ENCODE measurements at regions not wholly inside any gene's neighbourhood (a gene's known extent, or its start where the extent isn't known, plus 50 kb on each side); places are given as distances from the start of the nearest gene placed in this dataset.

DNA sequence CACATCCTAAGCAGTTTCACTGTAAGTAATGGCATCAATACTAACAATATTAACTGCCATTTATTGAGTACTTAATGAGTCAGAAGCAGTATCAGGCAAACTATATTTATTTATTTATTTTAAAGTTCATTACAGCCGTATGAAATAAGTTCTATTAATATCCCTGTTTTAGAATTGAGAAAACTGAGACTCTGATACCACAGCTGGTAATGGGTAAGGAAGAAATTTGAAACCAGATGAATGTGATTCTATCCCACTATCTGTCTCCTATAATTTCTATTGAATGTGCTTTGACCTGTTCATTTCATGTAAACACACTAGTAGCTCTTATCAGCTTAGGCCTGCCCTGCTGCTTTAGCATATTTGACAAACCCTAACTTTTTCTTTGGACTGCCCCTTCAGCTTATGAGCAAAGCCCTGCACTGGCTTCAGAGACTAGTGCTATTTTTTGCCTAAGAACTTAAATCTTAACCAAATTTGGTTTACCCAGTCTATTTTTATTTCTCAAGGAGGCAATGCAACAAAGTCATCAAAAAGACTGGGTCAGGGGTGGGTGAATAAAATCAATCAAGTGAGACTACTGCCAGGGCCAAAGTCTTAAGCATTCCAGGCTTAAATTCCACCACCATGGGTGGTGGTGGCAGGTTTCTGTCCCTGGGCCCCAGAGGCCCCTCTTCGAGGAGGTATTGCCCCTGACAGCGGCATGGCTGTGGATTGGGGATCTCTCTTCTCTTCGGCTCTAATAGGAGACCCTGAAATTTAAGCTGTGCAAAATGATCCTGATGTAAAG, 143.4 kb downstream of the DLEU7 start:
- no peak for DNase-seq

DNA sequence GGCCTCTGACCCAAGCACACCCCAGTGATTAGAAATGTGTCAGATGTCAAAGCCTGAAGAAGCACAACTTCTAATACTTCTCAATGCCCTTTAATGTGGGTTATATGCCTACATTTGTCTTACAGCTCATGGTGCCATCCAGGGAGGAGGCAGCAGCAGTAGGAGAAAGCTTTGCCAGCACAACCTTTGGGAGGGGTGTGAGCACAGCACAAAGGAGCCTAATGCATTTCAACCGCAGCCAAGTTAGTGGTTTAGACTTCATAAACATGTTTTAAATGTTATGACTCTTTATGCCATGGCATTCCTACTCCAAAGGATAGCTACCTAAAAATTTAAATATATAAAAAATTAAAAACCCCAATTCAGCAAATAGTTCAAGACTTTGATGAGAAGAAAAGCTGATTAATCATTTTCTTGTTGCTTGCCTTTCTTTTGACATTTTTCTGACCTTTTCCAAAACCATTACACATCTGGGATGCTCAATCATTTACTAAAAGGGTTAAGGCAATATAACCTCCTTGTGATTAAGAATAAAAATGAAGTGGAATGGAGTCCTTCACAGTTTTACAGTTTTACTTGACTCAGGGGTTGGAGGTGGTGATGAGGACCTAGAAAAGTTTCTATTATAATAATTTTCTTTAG, 142.7 kb downstream of the DLEU7 start:
- no peak for DNase-seq

DNA sequence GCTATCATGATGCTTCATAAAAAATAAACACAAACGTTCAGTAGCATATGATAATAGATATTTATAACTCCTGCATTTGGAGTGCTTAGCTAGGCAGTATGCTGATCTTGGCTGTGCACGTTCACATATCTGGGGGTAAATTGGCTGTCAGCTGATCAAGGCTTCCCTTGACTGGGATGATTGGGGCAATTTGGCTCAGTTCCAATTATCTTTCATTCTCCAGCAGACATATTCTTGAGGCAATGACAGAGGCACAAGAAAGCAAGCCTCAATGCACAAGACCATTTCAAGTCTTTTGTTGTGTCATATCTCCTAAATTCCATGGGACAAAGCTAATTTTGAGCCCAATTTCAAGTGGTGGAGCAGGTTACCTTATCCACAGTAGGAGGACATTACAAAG, 142.0 kb downstream of the DLEU7 start:
- DNase-seq, result no peak

DNA sequence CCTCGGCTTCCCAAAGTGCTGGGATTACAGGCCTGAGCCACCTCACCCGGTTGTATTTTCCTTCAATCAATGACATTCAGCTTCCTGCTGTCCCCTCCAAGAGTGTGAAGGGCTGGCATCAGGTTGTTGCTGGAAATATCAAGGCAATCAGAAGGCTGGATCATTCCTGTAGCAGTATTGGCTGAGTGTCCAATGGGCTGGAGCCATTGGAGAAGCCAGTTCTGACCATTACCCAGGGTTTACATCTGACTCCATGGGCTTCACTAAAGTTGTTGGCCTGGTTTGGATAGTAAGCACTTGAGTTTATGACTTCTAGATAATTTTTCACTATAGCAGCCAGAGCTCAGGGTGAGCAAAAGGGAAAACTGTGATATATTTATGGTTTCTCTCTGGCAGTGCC, 137.0 kb downstream of the DLEU7 start:
- no peak for DNase-seq

DNA sequence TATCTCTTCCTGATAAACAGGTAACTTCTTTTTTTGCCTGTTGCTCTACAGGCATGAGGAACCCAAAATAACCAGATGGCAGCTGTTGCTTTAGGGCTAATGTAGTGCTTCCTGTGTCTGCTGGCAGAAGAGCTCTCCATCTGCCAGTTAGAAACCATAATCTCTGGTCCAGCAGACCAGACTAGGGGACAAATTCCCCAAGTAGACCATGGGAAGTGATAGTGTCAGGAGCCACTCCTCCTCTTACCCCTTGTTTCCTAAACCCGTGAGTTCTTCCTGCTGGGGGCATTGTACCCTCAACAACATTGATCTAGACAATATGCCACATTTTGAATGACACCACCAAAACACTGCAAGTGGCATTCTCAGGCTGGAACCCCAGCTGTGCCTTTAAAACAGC, 135.9 kb downstream of the DLEU7 start:
- no peak for DNase-seq

DNA sequence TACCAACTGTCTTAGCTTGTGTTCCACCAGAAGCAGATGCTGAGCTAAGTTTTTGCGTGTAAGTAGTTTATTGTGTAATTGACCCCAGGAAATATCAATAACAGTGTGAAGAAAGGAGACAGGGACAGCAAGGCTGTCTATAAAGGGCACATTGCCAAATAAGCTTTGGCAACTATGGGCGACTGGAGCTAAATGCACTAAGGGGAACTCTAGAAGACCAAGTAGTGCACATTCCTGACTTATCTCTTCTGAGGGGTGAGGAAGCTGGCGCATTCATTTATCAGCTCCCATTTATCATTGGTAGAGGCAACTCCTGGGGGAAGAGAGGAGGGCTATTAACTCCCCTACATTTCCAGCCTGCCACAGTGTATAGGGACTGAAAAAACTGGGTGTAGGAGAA, 135.0 kb downstream of the DLEU7 start:
- DNase-seq, result no peak

DNA sequence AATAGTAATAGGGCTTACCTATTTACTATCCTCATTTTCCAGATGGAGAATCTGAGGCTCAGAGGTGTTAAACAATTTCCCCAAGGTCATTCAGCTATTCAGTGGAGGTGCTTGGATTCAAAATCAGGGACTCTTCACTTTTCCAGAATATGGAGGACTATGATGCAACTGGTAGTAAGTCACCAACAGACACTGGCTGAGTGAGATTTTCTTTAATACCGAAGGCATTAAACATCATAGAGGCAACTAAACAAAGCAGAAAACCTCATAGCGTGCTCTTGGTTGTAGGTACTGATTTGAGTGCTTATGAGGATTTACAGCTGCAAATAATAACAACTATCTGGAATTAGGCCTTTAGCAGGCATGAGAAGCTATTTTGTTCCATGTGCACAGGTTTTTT, 134.4 kb downstream of the DLEU7 start:
- DNase-seq, result no peak

DNA sequence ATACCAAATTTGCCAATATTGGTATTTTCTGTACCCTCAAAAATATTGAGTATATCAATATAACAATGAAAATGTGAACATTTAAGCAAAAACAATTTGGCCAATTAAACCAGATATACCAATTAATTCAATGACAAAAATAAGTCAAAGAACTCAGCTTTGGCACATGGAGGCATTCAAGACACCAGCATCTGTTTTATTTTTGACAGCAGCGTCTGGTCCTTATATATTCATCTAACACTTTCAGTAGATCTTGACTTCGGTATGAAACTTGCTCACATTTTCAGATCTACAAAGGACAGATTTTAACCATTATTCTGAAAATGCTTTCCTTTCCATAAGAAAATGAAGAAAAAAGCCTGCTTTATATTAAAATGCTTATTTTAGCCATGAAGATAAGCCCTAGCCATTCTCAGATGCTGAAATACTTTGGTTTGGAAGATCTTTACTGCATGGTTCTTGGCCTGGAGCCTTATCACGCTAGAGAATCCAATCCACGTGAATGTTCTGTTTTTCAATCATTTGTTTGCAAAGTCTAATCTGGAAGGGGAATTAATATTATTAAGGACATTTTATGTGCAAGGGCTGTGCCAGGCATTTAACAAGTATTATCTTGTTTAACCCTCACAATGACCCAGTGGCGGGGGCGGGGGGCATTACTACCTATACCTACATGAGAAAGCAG, 132.2 kb downstream of the DLEU7 start:
- DNase-seq, result no peak

DNA sequence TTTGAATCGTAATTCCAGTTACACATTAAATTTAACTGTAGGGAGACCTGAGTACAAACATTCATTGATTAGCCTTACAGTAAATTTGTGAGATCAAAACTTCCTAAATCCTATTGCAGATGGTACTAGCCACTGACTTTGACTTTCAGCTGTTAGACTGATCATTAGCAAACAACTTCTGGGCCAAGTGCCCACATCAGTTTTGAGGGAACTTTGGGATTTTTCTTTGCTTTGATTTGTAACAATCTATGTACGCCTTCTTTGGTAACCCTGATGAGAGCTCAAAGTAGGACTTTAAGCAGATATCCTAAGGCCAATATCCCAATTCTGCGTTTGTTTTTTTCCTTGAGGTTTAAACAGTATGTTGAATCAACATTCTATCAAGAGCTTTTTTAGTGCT, 131.5 kb downstream of the DLEU7 start:
- DNase-seq, result no peak

DNA sequence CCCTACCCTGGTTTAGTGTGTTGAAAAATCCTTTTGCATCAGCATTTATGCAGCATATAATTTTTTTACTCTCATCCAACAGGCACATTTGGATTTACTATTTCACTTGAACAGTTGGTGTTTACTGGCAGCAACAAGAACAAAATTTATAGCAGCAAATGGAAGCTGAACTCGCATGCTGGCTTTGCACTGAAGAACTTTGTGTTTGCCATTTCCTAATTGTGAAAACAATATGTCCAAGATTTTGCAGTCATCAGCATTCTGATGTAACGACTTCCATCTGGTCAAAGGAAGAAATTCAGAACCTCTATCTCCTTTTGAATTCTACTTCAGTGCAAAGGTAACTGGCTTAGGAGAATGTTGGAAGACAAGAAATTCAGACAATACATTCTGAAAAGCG, 131.0 kb downstream of the DLEU7 start:
- no peak for DNase-seq

DNA sequence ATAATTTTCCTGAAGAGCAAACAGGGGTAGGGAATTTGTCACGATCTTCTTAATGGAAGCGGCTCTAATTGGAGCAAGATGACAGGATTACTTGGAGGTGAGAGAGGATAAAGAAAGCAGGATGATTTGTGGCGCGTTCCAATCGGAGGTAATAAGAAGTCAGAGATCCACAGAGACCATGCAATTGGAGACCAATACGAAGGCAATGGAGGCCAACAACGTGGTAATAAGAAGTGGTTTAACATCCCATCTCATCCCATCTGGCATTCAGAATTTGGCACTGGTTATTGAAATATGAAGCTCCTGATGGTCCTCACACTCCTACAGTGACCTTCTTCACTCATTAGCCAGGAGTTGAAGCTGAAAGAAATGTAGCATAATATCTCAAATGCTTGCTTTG, 130.6 kb downstream of the DLEU7 start:
- DNase-seq, result no peak

DNA sequence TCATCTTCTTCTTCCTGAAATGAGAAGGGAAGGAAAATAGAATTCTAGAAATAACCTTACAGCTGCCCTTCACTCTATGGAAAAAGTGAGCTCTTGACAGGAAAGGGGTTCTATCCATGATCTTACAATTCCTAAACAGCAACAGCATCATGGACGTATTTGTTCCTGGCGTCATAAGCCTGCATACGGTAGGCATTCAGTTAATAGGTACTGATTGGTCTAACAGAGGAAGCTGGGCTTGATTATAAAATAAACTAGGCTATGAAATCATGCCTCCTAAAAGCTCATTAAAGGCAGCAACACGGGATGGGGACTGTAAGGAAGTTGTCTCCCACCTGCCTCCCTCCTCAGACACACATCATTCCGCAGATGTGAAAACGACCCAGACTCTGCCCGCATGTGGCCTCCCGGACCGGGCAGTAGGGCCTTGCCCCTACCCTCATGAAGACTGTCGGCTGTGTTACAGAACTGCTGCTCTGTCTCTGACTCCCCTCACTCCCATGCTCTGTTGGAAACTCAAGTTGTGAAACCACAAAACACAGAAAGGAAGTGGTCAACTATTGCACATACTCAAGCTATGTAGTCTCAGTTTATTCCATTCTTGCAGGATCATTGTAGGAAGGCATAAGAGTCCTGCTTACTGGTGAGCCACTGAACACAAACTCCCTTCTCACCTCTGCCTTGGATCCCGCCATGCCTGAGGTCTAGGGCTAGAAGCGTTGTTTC, 129.8 kb downstream of the DLEU7 start:
- DNase-seq, result peak in 1 of 2 donors; percentile 3

DNA sequence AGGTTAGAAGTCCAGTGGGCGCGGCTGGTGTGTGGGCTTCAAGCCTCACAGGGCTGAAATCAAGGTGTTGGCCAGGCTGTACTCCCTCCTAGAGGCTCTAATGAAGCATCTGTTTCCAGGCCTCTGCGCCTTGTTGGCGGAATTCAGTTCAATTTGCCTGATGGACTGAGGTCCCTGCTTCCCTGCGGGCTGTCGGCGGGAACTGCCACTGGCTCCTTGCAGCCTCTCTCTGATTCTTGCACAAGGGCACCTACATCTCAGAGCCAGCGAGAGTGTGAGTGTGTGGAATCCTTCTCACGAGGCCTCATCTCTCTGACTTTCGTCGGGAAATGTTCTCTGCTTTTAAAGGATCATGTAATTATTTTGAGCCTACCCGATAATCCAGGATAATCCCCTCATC, 128.6 kb downstream of the DLEU7 start:
- no peak for DNase-seq

DNA sequence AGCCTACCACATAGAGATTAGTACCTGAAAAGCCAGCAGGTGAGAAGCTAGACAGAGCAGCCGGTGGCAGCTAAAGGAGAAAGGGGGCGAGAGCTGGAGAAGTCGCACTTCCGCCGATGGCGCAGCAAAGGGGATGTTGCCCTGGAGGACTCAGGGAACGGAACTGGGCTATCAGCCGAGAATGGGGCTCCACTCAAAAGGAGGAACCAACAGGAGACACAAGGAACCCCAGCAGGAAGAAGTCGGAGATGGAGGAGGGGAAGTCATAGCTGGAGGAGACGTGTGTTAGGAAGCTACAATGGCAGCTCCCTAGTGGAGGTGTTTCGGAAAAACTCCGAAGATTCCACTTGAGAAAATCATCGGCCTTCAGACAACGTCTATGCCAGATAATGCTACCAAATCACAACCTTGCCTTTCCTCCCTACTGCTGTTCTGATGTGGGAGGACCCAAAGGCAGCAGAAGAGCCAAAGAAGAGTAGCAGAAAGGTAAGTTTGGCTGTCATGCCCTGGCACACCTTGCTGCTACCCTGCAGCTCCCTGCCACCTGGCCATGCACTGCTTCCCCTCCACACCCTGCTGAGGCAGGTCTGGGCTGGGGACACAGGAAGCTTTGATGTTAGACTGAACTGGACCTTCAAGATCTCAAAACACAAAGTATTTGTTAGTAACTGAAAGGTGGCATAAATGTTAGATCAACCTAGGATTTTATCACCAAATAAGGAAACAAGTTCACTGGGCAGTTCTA, 127.9 kb downstream of the DLEU7 start:
- DNase-seq, result no peak

DNA sequence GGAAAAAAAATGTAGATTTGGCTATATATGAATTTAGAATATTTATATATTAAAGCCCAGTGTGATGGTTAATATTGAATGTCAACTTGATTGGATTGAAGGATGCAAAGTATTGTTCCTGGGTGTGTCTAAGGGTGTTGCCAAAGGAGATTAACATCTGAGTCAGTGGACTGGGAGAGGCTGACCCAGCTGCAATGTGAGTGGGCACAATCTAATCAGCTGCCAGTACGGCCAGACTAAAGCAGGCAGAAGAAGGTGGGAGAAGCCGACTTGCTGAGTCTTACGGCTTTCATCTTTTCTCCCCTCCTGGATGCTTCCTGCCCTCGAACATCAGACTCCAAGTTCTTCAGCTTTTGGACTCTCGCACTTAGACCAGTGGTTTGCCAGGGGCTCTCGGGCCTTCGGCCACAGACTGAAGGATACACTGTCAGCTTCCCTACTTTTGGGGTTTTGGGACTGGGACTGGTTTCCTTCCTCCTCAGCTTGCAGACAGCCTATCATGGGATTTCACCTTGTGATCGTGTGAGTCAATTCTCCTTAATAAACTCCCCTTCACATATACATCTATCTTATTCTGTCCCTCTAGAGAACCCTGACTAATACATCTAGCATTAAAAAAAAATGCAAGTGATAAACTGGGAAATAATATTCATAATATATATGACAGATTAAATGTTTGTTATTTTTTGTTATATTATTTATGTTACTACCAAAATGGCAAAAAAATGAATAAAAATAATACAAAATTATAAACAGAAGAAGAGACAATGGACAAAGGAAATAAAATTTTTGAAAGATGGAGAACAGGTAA, 122.4 kb downstream of the DLEU7 start:
- no peak for DNase-seq

DNA sequence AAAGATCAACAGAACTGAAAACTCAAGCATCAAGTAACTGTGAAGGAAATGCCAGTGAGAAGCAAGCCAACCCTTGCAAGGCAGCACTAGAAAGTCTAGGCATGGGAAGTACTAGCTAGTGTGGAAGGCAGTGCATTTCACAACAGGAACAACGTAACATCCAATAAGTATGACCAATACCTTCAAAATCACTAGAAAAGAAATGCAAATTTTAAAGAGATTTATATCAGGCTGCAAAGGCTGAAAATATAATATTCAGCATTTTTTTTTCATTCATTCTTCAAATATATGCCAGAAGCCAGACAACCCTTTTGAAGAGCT, 121.9 kb downstream of the DLEU7 start:
- no peak for DNase-seq

DNA sequence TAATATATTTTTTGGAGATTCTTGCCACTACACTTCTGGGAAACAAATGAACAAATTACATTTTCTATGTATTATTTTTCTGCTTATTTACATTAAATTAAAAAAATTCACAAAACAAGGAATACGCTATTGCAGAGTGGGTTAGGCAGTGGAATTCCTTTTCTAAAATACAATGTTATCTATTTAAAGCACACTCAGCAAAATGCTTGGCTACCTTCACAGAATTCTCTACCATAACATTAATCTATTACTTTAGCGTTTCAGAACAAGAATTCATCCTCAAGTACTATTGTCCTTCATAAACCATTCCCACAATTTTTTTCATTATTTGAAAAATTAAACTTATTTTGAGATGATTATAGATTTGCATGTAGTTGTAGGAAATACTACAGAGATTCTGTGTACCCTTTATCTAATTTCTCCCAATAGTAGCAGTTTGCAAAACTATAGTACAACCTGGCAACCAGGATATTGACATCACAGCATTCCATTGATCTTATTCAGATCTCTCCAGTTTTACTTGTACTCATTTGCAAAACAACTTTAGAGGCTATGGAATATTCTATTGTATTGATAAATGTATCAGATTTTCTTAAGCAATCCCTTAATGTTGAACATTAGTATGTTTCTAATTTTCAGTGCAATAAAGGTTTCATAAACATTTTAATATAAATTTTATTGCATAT, 120.9 kb downstream of the DLEU7 start:
- DNase-seq, result no peak

DNA sequence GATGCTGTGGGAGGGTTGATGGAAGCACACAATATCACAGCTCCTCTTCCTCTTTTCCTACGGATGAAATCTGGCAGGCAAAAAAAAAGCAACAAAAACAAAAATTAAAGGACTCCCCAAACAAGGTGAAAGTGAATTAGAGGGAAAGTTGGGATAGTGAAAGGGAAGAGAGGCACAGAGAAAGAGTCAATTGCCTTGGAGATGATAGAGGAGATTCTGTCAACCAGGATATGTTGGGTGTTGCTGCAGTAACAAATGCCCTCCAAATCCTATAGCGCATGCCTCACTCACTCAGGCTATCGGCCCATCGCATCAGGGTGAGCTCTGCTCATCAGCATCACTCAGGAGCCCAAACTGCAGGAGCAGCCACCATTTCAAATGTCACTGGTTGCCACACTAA, 119.1 kb downstream of the DLEU7 start:
- DNase-seq, result no peak

DNA sequence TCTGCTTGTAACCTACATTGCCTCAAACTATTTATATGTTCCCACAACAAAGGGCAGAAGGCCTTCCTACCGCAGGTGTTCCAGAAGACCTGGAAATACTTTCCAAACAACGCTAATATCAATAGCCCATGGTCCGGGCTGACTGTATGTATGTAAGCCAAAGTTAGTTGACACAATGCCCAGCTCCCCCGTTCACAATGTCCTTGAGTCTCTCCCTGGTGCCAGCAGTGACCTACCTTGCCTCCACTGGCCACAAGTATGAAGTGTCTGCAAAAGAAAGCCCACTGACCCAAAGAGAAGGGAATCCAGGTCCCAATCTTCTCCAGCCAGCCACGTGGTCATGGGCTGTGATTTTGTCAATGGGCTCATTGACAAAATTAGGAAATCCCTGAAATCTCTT, 118.6 kb downstream of the DLEU7 start:
- DNase-seq, result no peak

DNA sequence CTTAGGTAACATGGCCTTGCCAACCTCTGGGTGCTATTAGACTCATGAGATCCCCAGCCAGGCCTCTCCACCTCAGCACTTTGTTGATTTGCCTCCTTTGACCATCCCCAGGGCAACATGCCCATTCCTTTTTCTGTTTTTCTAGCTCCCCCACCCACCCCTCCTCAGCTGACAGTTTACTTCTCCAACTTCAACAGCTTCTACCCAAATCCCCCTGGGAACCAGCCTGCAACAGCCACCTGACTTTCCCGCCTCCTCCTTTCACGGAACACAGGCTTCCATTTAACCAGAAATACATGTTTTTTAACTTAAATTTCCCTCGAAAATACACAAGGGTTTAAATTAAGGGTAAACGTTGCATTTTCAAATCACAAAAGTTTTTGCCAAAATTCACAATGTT, 117.3 kb downstream of the DLEU7 start:
- DNase-seq, result no peak

DNA sequence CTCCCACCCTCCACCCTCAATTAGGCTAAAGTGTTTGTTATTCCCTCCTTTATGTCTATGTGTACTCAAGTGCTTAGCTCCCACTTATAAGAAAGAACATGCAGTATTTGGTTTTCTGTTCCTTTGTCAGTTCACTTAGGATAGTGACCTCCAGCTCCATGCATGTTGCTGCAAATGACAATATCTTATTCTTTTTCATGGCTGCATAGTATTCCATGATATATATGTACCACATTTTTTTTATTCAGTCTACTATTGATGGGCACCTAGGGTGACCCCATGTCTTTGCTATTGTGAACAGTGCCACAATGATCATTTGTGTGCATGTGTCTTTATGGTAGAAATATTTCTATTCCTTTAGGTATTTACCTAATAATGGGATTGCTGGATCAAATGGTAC, 114.3 kb downstream of the DLEU7 start:
- DNase-seq, result no peak
